ENCODE measurements at regions not wholly inside any gene's neighbourhood (a gene's known extent, or its start where the extent isn't known, plus 50 kb on each side); places are given as distances from the start of the nearest gene placed in this dataset.

DNA sequence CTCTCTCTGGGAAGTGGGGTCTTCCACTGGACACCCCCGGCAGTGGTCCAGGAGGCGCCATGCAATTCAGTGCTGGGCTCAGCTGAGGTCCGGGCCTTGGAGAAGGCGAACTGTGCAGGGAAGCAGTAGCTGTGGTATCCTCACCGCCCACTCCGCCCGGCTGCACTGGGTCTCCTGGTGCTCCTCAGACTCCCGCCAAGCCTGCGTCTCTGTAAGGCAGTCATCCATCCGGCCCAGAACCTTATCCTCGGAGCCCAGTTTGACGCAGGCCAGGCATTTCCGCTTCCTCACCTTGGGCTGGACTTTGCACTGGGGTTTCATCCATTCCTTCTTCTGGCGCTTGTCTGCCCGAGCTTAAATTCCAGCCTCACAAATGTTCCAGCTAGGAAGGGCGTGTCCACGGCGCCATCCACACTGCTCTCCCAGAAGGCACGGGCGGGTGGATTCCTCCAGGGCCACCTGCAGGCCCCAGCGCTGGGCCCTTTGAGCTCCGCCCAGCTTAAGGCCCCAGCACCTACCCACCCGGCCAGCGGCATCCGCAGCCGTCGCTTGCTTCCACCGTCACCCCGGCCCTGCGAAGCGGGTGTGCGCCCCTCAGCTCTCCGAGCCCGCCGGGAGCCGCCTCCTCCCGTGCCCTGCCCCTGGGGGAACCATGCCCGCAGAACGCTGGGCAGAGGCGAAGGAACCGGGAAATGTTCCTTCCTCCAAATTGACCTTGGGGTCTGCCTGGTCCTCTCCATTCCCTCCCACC is 1884.8 kb downstream of the TP53TG3F start:
- TF ChIP-seq POLR2AphosphoS5 (IDR thresholded peaks at IDR 0.05): no peak
- TF ChIP-seq, protein P1, sequence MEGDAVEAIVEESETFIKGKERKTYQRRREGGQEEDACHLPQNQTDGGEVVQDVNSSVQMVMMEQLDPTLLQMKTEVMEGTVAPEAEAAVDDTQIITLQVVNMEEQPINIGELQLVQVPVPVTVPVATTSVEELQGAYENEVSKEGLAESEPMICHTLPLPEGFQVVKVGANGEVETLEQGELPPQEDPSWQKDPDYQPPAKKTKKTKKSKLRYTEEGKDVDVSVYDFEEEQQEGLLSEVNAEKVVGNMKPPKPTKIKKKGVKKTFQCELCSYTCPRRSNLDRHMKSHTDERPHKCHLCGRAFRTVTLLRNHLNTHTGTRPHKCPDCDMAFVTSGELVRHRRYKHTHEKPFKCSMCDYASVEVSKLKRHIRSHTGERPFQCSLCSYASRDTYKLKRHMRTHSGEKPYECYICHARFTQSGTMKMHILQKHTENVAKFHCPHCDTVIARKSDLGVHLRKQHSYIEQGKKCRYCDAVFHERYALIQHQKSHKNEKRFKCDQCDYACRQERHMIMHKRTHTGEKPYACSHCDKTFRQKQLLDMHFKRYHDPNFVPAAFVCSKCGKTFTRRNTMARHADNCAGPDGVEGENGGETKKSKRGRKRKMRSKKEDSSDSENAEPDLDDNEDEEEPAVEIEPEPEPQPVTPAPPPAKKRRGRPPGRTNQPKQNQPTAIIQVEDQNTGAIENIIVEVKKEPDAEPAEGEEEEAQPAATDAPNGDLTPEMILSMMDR (IDR thresholded peaks at IDR 0.05): no peak
